ENCODE measurements at regions not wholly inside any gene's neighbourhood (a gene's known extent, or its start where the extent isn't known, plus 50 kb on each side); places are given as distances from the start of the nearest gene placed in this dataset.

DNA sequence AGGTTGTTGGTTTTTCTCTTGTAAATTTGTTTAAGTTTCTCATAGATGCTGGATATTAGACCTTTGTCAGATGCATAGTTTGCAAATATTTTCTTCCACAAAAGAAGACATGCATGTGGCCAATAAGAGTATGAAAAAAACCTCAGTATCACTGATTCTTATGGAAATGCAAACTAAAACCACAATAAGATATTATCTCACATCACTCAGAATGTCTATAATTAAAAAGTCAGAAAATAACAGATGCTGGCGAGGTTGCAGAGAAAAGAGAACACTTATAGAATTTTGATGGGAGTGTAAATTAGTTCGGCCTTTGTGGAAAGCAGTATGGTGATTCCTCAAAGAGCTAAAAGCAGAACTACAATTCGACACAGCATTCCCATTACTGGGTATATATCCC lies 1355.6 kb downstream of the FAM133A start:
- no peak for DNase-seq (ENCODE audit: low spot score)

DNA sequence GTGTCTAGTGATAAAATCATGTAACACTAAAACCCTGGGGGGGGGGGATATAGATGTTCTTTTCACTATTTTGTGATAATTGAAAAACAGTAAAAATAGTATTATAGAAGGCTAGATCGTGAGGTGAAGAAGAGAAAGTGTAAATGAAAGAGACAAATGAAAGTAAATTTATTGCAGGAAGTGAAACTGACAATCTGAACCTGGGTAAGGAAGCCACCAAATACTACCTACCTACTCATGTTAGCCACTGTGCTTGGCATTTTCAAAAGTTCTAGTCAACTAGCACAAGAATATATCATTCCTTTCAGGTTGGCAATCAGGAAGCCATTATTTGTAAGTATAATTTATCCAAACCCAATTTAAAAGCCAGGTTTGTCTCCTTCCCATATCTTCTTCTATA lies 1366.1 kb downstream of the FAM133A start:
- DNase-seq (ENCODE audit: low spot score): no peak

- DNase-seq (ENCODE audit: low spot score): no peak
Observed at GRCh38 chrX:95044331-95044730, 1370.3 kb downstream of the FAM133A start.

DNA sequence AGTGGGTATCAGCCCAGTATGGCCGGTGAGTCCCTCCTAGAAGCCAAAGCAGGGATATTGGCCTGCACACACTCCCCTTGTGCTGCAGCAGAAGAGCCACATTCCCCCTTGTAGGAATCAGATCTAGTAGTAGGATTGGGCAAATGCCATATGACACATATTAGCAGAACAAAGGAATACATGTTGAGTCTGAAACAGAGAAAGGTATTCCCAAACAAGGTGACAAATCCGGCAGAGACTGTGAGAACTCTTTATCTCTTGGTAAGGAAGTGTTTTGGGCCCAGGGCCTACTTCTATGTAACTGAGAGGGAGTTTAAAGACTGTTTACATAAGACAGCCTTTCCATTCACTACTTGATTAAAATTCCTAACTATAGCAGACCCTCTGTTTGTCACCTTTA lies 1382.0 kb downstream of the FAM133A start:
- no peak for DNase-seq (ENCODE audit: low spot score)

DNA sequence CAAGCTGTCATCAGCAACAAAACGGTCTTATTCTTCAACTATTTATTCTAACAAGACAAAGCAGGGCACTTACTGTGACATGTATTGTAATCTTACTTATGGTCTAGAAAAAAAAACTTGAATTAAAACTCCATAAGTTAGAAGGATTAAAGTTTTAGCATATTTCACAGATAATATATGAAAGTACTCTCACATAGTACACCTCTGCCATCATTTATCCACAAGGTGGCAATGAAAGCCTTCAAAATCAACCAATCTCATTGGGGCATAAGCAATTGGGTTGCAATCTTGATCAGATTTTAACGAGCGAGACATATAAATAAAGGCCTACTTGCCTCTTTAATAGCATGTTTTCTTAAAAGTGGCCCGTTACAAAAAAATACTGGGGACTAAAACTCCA lies 1382.9 kb downstream of the FAM133A start:
- DNase-seq (ENCODE audit: low spot score): peak; percentile 2

DNA sequence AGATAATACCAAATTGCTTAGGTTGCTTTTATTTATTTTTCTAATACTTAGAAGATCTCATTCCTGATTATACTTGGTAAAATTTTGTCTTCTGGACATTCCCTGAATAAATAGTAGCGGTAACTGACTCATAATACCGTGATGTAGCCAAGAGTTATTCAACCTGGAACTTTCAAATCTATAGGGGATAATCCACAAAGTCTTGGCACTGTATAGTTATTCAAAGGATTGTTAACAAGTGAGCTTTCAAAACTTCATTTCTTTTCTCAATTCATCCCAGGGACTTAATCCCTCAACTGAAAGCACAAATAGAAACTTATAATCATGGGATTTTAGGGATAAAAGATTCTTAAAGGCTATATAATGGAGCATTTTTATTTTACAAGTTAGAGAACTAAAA lies 1383.3 kb downstream of the FAM133A start:
- no peak for DNase-seq (ENCODE audit: low spot score)

- DNase-seq (ENCODE audit: low spot score): no peak
Observed at GRCh38 chrX:95058815-95059214, 1384.8 kb downstream of the FAM133A start.

DNA sequence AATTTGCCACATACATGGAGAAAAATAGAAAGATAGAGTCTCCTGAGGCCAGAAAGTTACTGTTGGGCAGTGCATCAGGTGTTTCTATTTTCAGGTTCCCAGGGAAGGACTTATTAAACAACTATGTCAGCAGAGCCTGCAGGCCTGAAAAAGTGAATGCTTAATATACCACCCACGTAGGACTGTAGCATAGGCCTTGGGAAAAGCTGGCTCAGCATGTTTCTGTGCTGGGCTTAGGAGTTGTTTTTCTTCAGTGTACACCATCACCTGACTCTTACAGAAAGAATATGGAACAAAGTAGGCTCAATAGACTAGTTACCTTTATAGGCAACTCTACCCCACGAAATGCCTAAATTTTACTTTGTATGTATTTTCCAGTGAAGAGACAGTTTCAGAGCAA lies 1385.9 kb downstream of the FAM133A start:
- DNase-seq (ENCODE audit: low spot score): no peak

DNA sequence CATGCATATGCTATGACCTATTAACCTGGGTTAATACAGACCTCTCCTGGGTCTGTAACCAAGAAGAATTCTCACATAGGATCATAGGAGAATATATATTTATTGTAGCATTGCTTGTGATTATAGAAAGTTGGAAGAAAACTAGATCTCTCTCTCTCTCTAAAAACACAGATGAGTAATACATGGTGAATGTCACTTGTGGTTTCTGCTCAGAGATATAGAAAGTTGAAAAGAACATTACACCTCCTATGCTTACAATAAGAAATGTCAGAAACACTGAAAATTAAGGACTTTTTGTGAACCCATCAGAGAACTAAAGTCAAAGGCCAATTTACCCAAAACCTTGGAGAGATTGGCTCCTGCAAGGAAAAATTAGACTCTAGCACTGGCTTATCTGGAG lies 1389.5 kb downstream of the FAM133A start:
- no peak for DNase-seq (ENCODE audit: low spot score)

- DNase-seq (ENCODE audit: low spot score): no peak
Observed at GRCh38 chrX:95065151-95065550, 1391.1 kb downstream of the FAM133A start.

DNA sequence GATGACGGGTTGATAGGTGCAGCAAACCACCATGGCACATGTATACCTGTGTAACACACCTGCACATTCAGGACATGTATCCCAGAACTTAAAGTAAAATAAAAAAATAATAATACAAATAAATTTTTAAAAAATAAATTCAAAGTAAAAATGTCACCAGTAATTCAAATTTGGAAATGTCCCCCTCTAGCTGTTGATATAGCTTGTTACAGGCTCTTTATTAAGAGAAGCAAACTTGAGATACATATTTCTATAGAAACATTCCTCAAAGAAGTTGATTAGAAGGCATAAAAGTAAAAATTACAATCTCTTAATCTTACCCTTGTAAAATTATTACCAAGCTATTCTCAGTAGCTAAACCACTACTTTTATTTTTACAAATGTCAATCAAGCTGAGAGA lies 1397.0 kb downstream of the FAM133A start:
- DNase-seq (ENCODE audit: low spot score): no peak

GRCh38 chrX:95071621-95072020 lies 1397.6 kb downstream of the FAM133A start:
- no peak for DNase-seq (ENCODE audit: low spot score)

DNA sequence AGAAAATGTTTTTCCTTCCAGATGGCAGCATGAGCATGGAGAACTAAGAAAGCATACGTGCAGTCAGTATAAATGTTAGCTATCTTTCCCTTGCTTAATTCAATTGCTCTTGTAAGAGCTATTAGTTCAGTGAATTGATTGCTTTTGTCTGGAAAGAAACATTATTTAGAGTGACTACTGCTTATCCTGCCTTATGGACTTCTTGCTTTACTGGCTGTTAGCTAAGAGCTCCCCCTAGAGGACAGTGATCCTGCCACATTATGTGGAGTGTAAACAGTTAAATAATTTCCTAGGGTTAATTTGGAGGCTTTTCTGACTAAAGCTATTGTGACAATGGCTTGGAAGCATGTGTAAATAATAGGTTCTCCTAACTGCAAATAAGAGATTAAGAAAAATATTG lies 1402.4 kb downstream of the FAM133A start:
- DNase-seq (ENCODE audit: low spot score): no peak

GRCh38 chrX:95101851-95102390 lies 1427.9 kb downstream of the FAM133A start:
- peak; percentile 1 for DNase-seq (ENCODE audit: low spot score)

DNA sequence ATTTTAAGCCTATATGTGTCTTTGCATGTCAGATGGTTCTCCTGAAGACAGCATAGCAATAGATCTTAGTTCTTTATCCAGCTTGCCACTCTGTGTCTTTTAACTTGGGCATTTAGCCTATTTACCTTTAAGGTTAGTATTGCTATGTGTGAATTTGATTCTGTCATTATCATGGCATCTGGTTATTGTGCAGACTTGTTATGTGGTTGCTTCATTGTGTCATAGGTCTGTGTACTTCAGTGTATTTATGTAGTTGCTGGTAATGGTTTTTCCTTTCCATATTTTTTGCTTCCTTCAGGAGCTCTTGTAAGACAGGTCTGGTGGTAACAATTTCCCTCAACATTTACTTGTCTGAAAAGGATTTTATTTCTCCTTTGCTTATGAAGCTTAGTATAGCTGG lies 1443.5 kb downstream of the FAM133A start:
- DNase-seq (ENCODE audit: low spot score): no peak

- no peak for DNase-seq (ENCODE audit: low spot score)
Observed at GRCh38 chrX:95145848-95146490, 1472.0 kb downstream of the FAM133A start.

- DNase-seq (ENCODE audit: low spot score): no peak
Observed at GRCh38 chrX:95152810-95153209, 1478.8 kb downstream of the FAM133A start.

- no peak for DNase-seq (ENCODE audit: low spot score)
Observed at GRCh38 chrX:95156566-95156965, 1482.6 kb downstream of the FAM133A start.

All from Ammon's horn (tissue), 1 donor.